ENCODE measurements at regions not wholly inside any gene's neighbourhood (a gene's known extent, or its start where the extent isn't known, plus 50 kb on each side); places are given as distances from the start of the nearest gene placed in this dataset.

GRCh38 chr3:41097896-41098496, 101.3 kb upstream of the CTNNB1 start:
- no peak for FAIRE-seq
- DNase-seq: no peak
- WGBS, 3 donors: 84 to 89% (median 88%) methylated on average over 3 of the region's 3 CpGs
- peaks cover 0 to 14% (median 7%) of the 10 kb centered on the region in 3 donors for H3K4me1 ChIP-seq (ENCODE audit: control insufficient read depth in 3 of 3, insufficient read depth in 2 of 3, low read depth in 1 of 3, low read length in 2 of 3)
- no peaks in the 10 kb centered on the region for H3K9me3 ChIP-seq (ENCODE audit: control insufficient read depth in 2 of 2, insufficient read depth in 1 of 2, low read depth in 1 of 2, low read length in 1 of 2)
- H3K27ac ChIP-seq (ENCODE audit: low read depth in 1 of 3, low read length in 2 of 3): no peak overlapping the region
- no peak overlapping the region for H3K4me3 ChIP-seq (ENCODE audit: low read depth in 1 of 3, low read length in 3 of 3)
- H3K27me3 ChIP-seq (ENCODE audit: control insufficient read depth in 3 of 3, insufficient read depth in 3 of 3, low read length in 3 of 3): no peaks in the 10 kb centered on the region
- no peaks in the 10 kb centered on the region for H3K36me3 ChIP-seq (ENCODE audit: control insufficient read depth in 3 of 3, insufficient read depth in 2 of 3, low read depth in 1 of 3, low read length in 3 of 3)

GRCh38 chr3:41101231-41101630, 98.1 kb upstream of the CTNNB1 start:
- H3K4me3 ChIP-seq (ENCODE audit: low read depth in 1 of 3, low read length in 3 of 3): no peak overlapping the region
- peaks cover 0 to 14% (median 7%) of the 10 kb centered on the region in 3 donors for H3K4me1 ChIP-seq (ENCODE audit: control insufficient read depth in 3 of 3, insufficient read depth in 2 of 3, low read depth in 1 of 3, low read length in 2 of 3)
- no peak for DNase-seq
- 48 to 69% (median 60%) methylated on average over 1 of the region's 1 CpG for WGBS, 3 donors
- H3K9me3 ChIP-seq (ENCODE audit: control insufficient read depth in 2 of 2, insufficient read depth in 1 of 2, low read depth in 1 of 2, low read length in 1 of 2): no peaks in the 10 kb centered on the region
- FAIRE-seq: no peak
- no peaks in the 10 kb centered on the region for H3K36me3 ChIP-seq (ENCODE audit: control insufficient read depth in 3 of 3, insufficient read depth in 2 of 3, low read depth in 1 of 3, low read length in 3 of 3)
- H3K27ac ChIP-seq (ENCODE audit: low read depth in 1 of 3, low read length in 2 of 3): peak overlapping the region in 2 of 3 donors; percentile 67 to 82
- no peaks in the 10 kb centered on the region for H3K27me3 ChIP-seq (ENCODE audit: control insufficient read depth in 3 of 3, insufficient read depth in 3 of 3, low read length in 3 of 3)

GRCh38 chr3:41102053-41102556, 97.2 kb upstream of the CTNNB1 start:
- FAIRE-seq (no peak), DNase-seq (peak; percentile 93 to 98)
- H3K27me3 ChIP-seq (ENCODE audit: control insufficient read depth in 3 of 3, insufficient read depth in 3 of 3, low read length in 3 of 3): no peaks in the 10 kb centered on the region
- H3K9me3 ChIP-seq (ENCODE audit: control insufficient read depth in 2 of 2, insufficient read depth in 1 of 2, low read depth in 1 of 2, low read length in 1 of 2): no peaks in the 10 kb centered on the region
- H3K4me1 ChIP-seq (ENCODE audit: control insufficient read depth in 3 of 3, insufficient read depth in 2 of 3, low read depth in 1 of 3, low read length in 2 of 3): peaks cover 0 to 14% (median 7%) of the 10 kb centered on the region in 3 donors
- H3K27ac ChIP-seq (ENCODE audit: low read depth in 1 of 3, low read length in 2 of 3): peak overlapping the region in 2 of 3 donors; percentile 60 to 82
- H3K36me3 ChIP-seq (ENCODE audit: control insufficient read depth in 3 of 3, insufficient read depth in 2 of 3, low read depth in 1 of 3, low read length in 3 of 3): no peaks in the 10 kb centered on the region
- 53 to 76% (median 59%) methylated on average over 5 of the region's 5 CpGs for WGBS, 3 donors
- no peak overlapping the region for H3K4me3 ChIP-seq (ENCODE audit: low read depth in 1 of 3, low read length in 3 of 3)

DNA sequence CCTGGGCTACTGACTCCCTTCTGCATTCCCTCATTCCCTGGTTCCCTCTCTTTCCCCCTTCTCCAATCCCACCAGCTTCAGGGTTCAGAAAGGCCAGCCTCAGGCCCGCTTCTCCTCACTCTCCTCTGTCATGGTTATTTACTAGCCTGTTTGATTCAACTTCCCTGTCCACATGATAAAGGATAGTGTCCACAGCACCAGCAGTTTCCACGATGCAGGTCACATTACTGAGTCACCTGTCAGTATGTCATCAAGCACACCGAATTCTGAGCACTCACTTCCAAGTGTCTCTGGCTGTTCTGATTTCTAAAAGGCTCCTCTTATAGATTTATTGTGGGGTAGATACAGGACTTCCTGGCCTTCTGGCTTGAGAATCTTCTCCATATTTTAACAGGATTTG, 96.6 kb upstream of the CTNNB1 start:
- Histone ChIP-seq H3K4me1 (ENCODE audit: control insufficient read depth in 3 of 3, insufficient read depth in 2 of 3, low read depth in 1 of 3, low read length in 2 of 3) (peaks cover 0 to 14% (median 7%) of the 10 kb centered on the region in 3 donors), H3K27ac (ENCODE audit: low read depth in 1 of 3, low read length in 2 of 3) (no peak overlapping the region), H3K27me3 (ENCODE audit: control insufficient read depth in 3 of 3, insufficient read depth in 3 of 3, low read length in 3 of 3) (no peaks in the 10 kb centered on the region), H3K4me3 (ENCODE audit: low read depth in 1 of 3, low read length in 3 of 3) (no peak overlapping the region), H3K9me3 (ENCODE audit: control insufficient read depth in 2 of 2, insufficient read depth in 1 of 2, low read depth in 1 of 2, low read length in 1 of 2) (no peaks in the 10 kb centered on the region), H3K36me3 (ENCODE audit: control insufficient read depth in 3 of 3, insufficient read depth in 2 of 3, low read depth in 1 of 3, low read length in 3 of 3) (no peaks in the 10 kb centered on the region)
- DNase-seq (peak in 1 of 2 donors; percentile 22), FAIRE-seq (no peak)
- WGBS, 3 donors: 62 to 82% (median 76%) methylated on average over 3 of the region's 3 CpGs

- peaks cover 0 to 14% (median 7%) of the 10 kb centered on the region in 3 donors for H3K4me1 ChIP-seq (ENCODE audit: control insufficient read depth in 3 of 3, insufficient read depth in 2 of 3, low read depth in 1 of 3, low read length in 2 of 3)
- DNase-seq (no peak), FAIRE-seq (no peak)
- no peaks in the 10 kb centered on the region for H3K9me3 ChIP-seq (ENCODE audit: control insufficient read depth in 2 of 2, insufficient read depth in 1 of 2, low read depth in 1 of 2, low read length in 1 of 2)
- 85 to 93% (median 88%) methylated on average over 2 of the region's 2 CpGs for WGBS, 3 donors
- no peak overlapping the region for H3K4me3 ChIP-seq (ENCODE audit: low read depth in 1 of 3, low read length in 3 of 3)
- no peaks in the 10 kb centered on the region for H3K27me3 ChIP-seq (ENCODE audit: control insufficient read depth in 3 of 3, insufficient read depth in 3 of 3, low read length in 3 of 3)
- no peak overlapping the region for H3K27ac ChIP-seq (ENCODE audit: low read depth in 1 of 3, low read length in 2 of 3)
- H3K36me3 ChIP-seq (ENCODE audit: control insufficient read depth in 3 of 3, insufficient read depth in 2 of 3, low read depth in 1 of 3, low read length in 3 of 3): no peaks in the 10 kb centered on the region
Measured at GRCh38 chr3:41103200-41103599, 96.1 kb upstream of the CTNNB1 start.

DNA sequence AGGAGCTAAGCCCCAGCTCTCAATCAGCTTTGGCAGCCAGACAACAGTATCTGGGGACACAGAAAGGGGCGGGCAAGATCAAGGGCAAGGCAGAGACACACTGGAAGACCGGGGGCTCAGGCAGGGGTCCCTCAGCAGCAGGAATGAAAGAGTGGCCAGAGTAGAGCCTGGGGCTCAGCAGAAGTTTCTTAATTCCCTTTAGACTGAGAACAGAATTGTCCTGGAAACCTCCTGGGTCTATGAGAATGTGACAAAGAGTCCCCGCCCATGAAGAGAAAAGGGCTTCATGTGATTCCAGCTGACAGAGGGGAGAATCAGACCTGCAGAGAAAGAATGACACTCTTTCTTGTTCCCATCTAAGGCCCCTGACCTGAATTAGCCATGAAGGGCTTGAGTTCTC, 95.2 kb upstream of the CTNNB1 start:
- no peaks in the 10 kb centered on the region for H3K9me3 ChIP-seq (ENCODE audit: control insufficient read depth in 2 of 2, insufficient read depth in 1 of 2, low read depth in 1 of 2, low read length in 1 of 2)
- no peak overlapping the region for H3K27ac ChIP-seq (ENCODE audit: low read depth in 1 of 3, low read length in 2 of 3)
- peaks cover 0 to 14% (median 7%) of the 10 kb centered on the region in 3 donors for H3K4me1 ChIP-seq (ENCODE audit: control insufficient read depth in 3 of 3, insufficient read depth in 2 of 3, low read depth in 1 of 3, low read length in 2 of 3)
- no peak overlapping the region for H3K4me3 ChIP-seq (ENCODE audit: low read depth in 1 of 3, low read length in 3 of 3)
- no peaks in the 10 kb centered on the region for H3K27me3 ChIP-seq (ENCODE audit: control insufficient read depth in 3 of 3, insufficient read depth in 3 of 3, low read length in 3 of 3)
- H3K36me3 ChIP-seq (ENCODE audit: control insufficient read depth in 3 of 3, insufficient read depth in 2 of 3, low read depth in 1 of 3, low read length in 3 of 3): no peaks in the 10 kb centered on the region
- WGBS, 3 donors: 60 to 76% (median 67%) methylated on average over 3 of the region's 3 CpGs
- DNase-seq (no peak), FAIRE-seq (no peak)

DNA sequence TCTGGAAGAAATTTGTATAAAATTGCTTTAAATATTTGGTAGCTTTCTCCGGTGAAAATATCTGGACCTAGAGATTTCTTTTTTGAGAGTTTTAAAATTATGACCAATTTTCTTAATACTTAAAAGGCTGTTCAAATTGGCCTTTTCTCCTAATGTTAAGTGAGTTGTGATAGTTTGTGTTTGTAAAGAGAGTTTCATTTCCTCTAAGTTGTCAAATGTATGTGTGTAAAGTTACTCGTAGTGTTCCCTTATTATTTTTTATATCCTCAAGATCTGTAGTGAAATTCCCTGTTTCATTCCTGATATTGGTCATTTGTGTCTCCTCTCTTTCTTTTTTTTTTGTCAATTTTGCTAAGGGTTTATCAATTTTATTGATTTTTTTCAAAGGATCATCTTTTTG, 92.6 kb upstream of the CTNNB1 start:
- peaks cover 0 to 7% (median 1%) of the 10 kb centered on the region in 3 donors for H3K4me1 ChIP-seq (ENCODE audit: control insufficient read depth in 3 of 3, insufficient read depth in 2 of 3, low read depth in 1 of 3, low read length in 2 of 3)
- no peak overlapping the region for H3K27ac ChIP-seq (ENCODE audit: low read depth in 1 of 3, low read length in 2 of 3)
- no peaks in the 10 kb centered on the region for H3K27me3 ChIP-seq (ENCODE audit: control insufficient read depth in 3 of 3, insufficient read depth in 3 of 3, low read length in 3 of 3)
- no peak overlapping the region for H3K4me3 ChIP-seq (ENCODE audit: low read depth in 1 of 3, low read length in 3 of 3)
- no peaks in the 10 kb centered on the region for H3K9me3 ChIP-seq (ENCODE audit: control insufficient read depth in 2 of 2, insufficient read depth in 1 of 2, low read depth in 1 of 2, low read length in 1 of 2)
- FAIRE-seq (no peak), DNase-seq (no peak)
- 85 to 95% (median 95%) methylated on average over 2 of the region's 2 CpGs for WGBS, 3 donors
- H3K36me3 ChIP-seq (ENCODE audit: control insufficient read depth in 3 of 3, insufficient read depth in 2 of 3, low read depth in 1 of 3, low read length in 3 of 3): no peaks in the 10 kb centered on the region

- no peaks in the 10 kb centered on the region for H3K27me3 ChIP-seq (ENCODE audit: control insufficient read depth in 3 of 3, insufficient read depth in 3 of 3, low read length in 3 of 3)
- DNase-seq (peak in 1 of 2 donors; percentile 22), FAIRE-seq (no peak)
- no peaks in the 10 kb centered on the region for H3K36me3 ChIP-seq (ENCODE audit: control insufficient read depth in 3 of 3, insufficient read depth in 2 of 3, low read depth in 1 of 3, low read length in 3 of 3)
- WGBS, 3 donors: 75 to 92% (median 84%) methylated on average over 2 of the region's 2 CpGs
- no peaks in the 10 kb centered on the region for H3K9me3 ChIP-seq (ENCODE audit: control insufficient read depth in 2 of 2, insufficient read depth in 1 of 2, low read depth in 1 of 2, low read length in 1 of 2)
- no peak overlapping the region for H3K27ac ChIP-seq (ENCODE audit: low read depth in 1 of 3, low read length in 2 of 3)
- H3K4me1 ChIP-seq (ENCODE audit: control insufficient read depth in 3 of 3, insufficient read depth in 2 of 3, low read depth in 1 of 3, low read length in 2 of 3): peaks cover 0 to 13% (median 5%) of the 10 kb centered on the region in 3 donors
- no peak overlapping the region for H3K4me3 ChIP-seq (ENCODE audit: low read depth in 1 of 3, low read length in 3 of 3)
Measured at GRCh38 chr3:41111011-41111410, 88.3 kb upstream of the CTNNB1 start.

DNA sequence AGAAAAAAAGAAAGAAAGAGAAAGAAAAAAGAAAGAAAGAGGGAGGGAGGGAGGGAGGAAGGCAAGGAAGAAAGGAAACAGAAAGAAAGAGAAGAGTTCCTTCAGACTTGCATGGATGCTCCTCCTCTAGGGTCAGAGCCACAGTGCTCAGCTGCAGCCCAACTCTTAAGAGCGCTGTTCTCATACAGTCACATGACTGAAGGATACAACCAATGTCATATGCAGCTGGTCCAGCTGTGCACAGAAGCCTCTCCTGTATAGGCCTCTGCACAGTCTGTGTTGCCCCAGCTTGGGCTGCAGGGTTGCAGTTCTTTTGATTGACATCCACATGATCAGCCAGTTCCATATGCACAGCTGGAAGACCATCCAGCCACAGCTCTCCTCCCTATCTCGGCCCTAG, 86.8 kb upstream of the CTNNB1 start:
- no peak for FAIRE-seq
- H3K4me1 ChIP-seq (ENCODE audit: control insufficient read depth in 3 of 3, insufficient read depth in 2 of 3, low read depth in 1 of 3, low read length in 2 of 3): peaks cover 5 to 19% (median 9%) of the 10 kb centered on the region in 3 donors
- no peak overlapping the region for H3K27ac ChIP-seq (ENCODE audit: low read depth in 1 of 3, low read length in 2 of 3)
- no peaks in the 10 kb centered on the region for H3K36me3 ChIP-seq (ENCODE audit: control insufficient read depth in 3 of 3, insufficient read depth in 2 of 3, low read depth in 1 of 3, low read length in 3 of 3)
- no peak for DNase-seq
- no peak overlapping the region for H3K4me3 ChIP-seq (ENCODE audit: low read depth in 1 of 3, low read length in 3 of 3)
- H3K27me3 ChIP-seq (ENCODE audit: control insufficient read depth in 3 of 3, insufficient read depth in 3 of 3, low read length in 3 of 3): no peaks in the 10 kb centered on the region
- no peaks in the 10 kb centered on the region for H3K9me3 ChIP-seq (ENCODE audit: control insufficient read depth in 2 of 2, insufficient read depth in 1 of 2, low read depth in 1 of 2, low read length in 1 of 2)
- WGBS, 3 donors: 79 to 86% (median 85%) methylated on average over 2 of the region's 2 CpGs
